Ascending aorta (tissue), 2 donors: ENCODE measurements at regions not wholly inside any gene's neighbourhood (a gene's known extent, or its start where the extent isn't known, plus 50 kb on each side); places are given as distances from the start of the nearest gene placed in this dataset.

ENCODE experiments used
- DNase-seq, 2 donors: peaks; one replicate each; pipeline ENCODE4 v3.0.0-alpha.2; 2019; ENCODE audit warnings: low spot score in 2 of 2
- H3K27ac ChIP-seq, 2 donors: fragments of 200-600 bp; sonication (generic); one replicate each; pipeline ENCODE4 v1.5.1; 2016 to 2017; ENCODE audit warnings: mild to moderate bottlenecking in 1 of 2
- H3K27me3 ChIP-seq: fragments of 200-600 bp; sonication (generic); one replicate; pipeline ENCODE4 v1.5.1; 2017
- H3K36me3 ChIP-seq, 2 donors: fragments of 200-600 bp; sonication (generic); one replicate each; pipeline ENCODE4 v1.5.1; 2016
- H3K4me1 ChIP-seq, 2 donors: fragments of 200-600 bp; sonication (generic); one replicate each; pipeline ENCODE4 v1.5.1; 2016 to 2017; ENCODE audit warnings: mild to moderate bottlenecking in 1 of 2
- H3K4me3 ChIP-seq, 2 donors: fragments of 200-600 bp; sonication (generic); one replicate each; pipeline ENCODE4 v1.5.1; 2016 to 2017; ENCODE audit warnings: mild to moderate bottlenecking in 1 of 2
- H3K9me3 ChIP-seq, 2 donors: fragments of 200-600 bp; sonication (generic); one replicate each; pipeline ENCODE4 v1.5.1; 2016
- intact Hi-C: fragments of 100-400 bp; cut with DNase I; formaldehyde crosslinking; loops from one replicate; pipeline ENCODE4 v1.15.1; 2023
- TF ChIP-seq, protein P1 (sequence below), 3 experiments: fragments of 200-600 bp in 2 of 3; fragments of 450-650 bp in 1 of 3; sonication (generic) in 2 of 3; IDR thresholded peaks; one replicate each; pipeline ENCODE4 v1.5.1; 2016 to 2019; ENCODE audit warnings: antibody characterized with exemption in 3 of 3, mild to moderate bottlenecking in 1 of 3, moderate library complexity in 1 of 3

DNA sequence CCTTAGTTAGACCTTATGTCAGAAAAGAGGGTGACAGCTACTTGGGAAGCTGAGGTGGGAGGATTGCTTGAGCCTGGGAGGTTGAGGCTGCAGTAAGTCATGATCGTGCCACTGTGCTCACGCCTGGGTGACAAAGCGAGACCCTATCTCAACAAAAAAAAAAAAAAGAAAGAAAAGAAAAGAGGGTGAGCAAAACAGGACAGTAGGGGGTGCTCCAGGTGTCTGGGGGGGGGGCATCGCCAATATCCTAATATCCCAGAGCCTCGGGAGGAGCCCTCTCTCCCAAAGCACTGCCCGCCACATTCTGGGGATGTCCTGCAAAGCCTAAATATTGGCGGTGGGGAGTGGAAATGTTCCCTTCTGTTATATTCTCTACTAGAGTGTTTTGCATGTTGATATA, 120.9 kb upstream of the TBL1X start:
- Histone ChIP-seq H3K27ac (peak overlapping the region; percentile 88 to 89), H3K36me3 (no peaks in the 10 kb centered on the region), H3K27me3 (no peaks in the 10 kb centered on the region), H3K9me3 (no peaks in the 10 kb centered on the region), H3K4me1 (peaks cover 10 to 33% of the 10 kb centered on the region in 2 donors), H3K4me3 (no peak overlapping the region)
- DNase-seq = no peak
- TF ChIP-seq, protein P1, sequence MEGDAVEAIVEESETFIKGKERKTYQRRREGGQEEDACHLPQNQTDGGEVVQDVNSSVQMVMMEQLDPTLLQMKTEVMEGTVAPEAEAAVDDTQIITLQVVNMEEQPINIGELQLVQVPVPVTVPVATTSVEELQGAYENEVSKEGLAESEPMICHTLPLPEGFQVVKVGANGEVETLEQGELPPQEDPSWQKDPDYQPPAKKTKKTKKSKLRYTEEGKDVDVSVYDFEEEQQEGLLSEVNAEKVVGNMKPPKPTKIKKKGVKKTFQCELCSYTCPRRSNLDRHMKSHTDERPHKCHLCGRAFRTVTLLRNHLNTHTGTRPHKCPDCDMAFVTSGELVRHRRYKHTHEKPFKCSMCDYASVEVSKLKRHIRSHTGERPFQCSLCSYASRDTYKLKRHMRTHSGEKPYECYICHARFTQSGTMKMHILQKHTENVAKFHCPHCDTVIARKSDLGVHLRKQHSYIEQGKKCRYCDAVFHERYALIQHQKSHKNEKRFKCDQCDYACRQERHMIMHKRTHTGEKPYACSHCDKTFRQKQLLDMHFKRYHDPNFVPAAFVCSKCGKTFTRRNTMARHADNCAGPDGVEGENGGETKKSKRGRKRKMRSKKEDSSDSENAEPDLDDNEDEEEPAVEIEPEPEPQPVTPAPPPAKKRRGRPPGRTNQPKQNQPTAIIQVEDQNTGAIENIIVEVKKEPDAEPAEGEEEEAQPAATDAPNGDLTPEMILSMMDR (IDR thresholded peaks at IDR 0.05) = no peak
- intact Hi-C loops = loop anchor here (5.0 to 10.0 kb wide), 3 partner anchors 363 to 479 kb away; no protein-coding TSS in a partner anchor

DNA sequence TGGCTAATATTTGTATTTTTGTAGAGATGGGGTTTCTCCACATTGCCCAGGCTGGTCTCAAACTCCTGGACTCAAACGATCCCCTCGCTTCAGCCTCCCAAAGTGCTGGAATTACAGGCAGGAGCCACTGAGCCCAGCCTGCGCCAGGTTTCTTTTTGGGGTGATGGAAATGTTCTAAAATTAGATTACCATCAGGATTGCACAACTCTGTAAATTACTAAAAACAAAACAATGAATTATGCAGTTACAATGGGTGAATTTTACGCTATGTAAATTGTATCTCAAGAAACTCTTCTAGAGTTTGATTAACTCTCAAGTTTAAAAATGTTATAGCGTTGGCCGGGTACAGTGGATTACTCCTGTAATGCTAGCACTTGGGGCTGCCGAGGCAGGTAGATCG, 118.9 kb upstream of the TBL1X start:
- no peaks in the 10 kb centered on the region for H3K36me3 ChIP-seq
- peaks cover 3 to 23% of the 10 kb centered on the region in 2 donors for H3K4me1 ChIP-seq
- H3K27ac ChIP-seq = peak overlapping the region in 1 of 2 donors; percentile 89
- H3K9me3 ChIP-seq = no peaks in the 10 kb centered on the region
- no peak overlapping the region for H3K4me3 ChIP-seq
- intact Hi-C loops = loop anchor here (10.0 kb wide), 1 partner anchor 481 kb away; no protein-coding TSS in a partner anchor
- H3K27me3 ChIP-seq = no peaks in the 10 kb centered on the region
- no peak for DNase-seq
- TF ChIP-seq, protein P1 (IDR thresholded peaks at IDR 0.05) = no peak

GRCh38 chrX:9349572-9350494, 115.0 kb upstream of the TBL1X start:
- no peaks in the 10 kb centered on the region for H3K27me3 ChIP-seq
- intact Hi-C loops = loop anchor here (10.0 kb wide), 1 partner anchor 485 kb away; no protein-coding TSS in a partner anchor
- no peak overlapping the region for H3K4me3 ChIP-seq
- H3K27ac ChIP-seq = no peak overlapping the region
- TF ChIP-seq, protein P1 (IDR thresholded peaks at IDR 0.05) = no peak
- no peaks in the 10 kb centered on the region for H3K36me3 ChIP-seq
- H3K4me1 ChIP-seq = peaks cover 0 to 6% of the 10 kb centered on the region in 2 donors
- DNase-seq = no peak
- H3K9me3 ChIP-seq = no peaks in the 10 kb centered on the region

DNA sequence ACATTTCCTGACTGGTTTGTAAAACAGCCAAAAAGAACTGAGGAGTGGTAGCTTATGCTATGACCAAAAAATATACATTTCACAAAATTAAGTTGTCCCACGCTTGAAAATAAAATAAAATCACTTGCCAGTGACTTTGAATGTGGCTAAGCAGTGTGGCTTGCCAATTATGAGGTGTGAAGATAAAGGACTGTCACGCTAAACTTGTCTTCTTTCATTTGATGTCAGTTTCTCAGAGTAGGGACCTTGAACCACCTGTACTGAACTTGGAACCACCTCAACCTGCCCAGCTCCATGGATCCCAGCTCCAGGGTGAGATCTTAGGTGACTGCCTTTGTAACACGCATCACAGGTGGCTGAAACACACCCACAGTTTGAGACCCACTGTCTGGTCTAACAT, 113.7 kb upstream of the TBL1X start:
- no peaks in the 10 kb centered on the region for H3K36me3 ChIP-seq
- no peak overlapping the region for H3K27ac ChIP-seq
- no peaks in the 10 kb centered on the region for H3K9me3 ChIP-seq
- DNase-seq = no peak
- intact Hi-C loops = no loop called here
- no peak overlapping the region for H3K4me3 ChIP-seq
- H3K27me3 ChIP-seq = no peaks in the 10 kb centered on the region
- peaks cover 0 to 6% of the 10 kb centered on the region in 2 donors for H3K4me1 ChIP-seq
- TF ChIP-seq, protein P1 (IDR thresholded peaks at IDR 0.05) = no peak

DNA sequence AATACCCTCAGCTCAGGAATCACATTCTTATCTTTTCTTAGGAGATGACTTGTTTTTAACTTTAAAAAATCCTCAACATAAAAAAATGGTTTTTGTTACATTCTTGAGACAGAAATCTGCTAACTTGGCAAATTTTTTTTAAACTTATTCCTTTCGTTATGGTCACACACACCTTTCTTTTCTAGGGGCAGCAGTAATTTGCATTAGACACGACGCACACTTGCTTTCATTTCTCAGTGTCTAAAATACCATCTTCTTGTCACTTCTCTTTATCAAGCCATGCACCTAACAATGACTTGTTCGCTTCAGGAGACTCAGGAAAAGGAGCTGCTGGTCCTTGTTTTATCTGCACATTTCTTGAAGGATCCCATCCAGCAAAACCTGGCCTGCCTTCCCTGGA, 112.6 kb upstream of the TBL1X start:
- TF ChIP-seq, protein P1 (IDR thresholded peaks at IDR 0.05) = no peak
- no peak for DNase-seq
- H3K9me3 ChIP-seq = no peaks in the 10 kb centered on the region
- no peaks in the 10 kb centered on the region for H3K27me3 ChIP-seq
- no peaks in the 10 kb centered on the region for H3K36me3 ChIP-seq
- H3K4me3 ChIP-seq = peak overlapping the region in 1 of 2 donors; percentile 21
- intact Hi-C loops = no loop called here
- H3K4me1 ChIP-seq = peaks cover 0 to 6% of the 10 kb centered on the region in 2 donors
- no peak overlapping the region for H3K27ac ChIP-seq
